Endometrium (tissue), 2 donors: ENCODE measurements at regions not wholly inside any gene's neighbourhood (a gene's known extent, or its start where the extent isn't known, plus 50 kb on each side); places are given as distances from the start of the nearest gene placed in this dataset.

Source experiments
- FAIRE-seq: peaks from 2 replicates; lab custom pipeline; 2012; peaks lifted over from hg19 to GRCh38; lab: Jason Lieb, UNC
- donor health status: control.
- donor health status: control.

DNA sequence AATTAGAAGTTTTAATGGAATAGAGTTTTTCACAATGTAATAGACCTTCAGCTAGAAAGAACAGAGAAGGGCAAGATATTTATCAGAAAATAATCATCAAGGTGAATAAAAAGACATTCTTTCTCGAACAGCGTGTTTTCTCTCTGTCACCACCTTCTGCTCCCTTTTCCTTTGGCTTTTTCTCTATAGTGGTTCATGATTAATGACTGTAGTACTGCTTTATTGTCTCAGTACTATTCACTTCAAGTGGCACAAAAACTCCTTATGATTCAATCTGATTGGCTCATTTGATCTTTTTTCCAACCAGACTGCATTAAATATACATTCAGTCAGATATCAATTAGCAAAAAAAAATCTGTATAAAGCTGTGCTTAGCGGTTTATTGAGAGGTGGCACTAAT is 516.0 kb downstream of the OTOL1 start:
- no peak for FAIRE-seq

DNA sequence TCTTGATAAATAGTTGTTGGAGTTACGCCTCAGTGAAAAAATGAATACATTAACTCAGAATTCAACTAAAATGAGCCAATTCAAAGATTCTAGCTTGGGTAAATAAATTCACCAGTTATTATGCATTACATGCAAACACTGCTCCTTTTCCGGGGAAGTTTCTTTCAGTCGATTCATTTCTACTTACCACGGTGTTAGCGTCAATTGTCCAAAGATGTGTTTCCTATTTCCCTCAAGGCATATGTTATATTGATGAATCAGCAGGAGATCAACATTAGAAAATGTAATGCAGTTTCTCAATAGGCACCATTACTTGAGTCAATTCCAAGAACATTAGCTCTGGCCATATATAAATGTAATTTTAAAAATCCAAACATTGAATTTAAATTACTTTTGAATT is 517.7 kb downstream of the OTOL1 start:
- no peak for FAIRE-seq

DNA sequence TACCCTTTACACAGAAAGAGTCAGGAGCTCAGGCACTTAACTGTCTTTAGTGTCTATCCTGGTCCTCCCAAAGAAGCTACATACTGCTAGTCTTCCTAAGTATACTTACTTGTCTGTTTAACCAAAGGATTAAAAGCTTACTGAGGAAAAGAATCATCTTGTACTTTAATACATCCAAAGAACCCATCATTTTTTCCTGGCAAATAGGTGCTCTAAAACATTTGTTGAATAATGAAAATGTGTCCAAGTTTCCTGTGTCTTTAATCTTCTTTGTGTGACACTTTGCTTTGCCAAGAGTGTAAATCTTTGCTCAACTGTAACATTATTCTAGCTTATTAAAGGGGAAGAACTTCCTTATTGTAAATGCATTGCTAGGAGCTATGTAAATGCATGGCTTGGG is 519.2 kb downstream of the OTOL1 start:
- FAIRE-seq, result no peak

DNA sequence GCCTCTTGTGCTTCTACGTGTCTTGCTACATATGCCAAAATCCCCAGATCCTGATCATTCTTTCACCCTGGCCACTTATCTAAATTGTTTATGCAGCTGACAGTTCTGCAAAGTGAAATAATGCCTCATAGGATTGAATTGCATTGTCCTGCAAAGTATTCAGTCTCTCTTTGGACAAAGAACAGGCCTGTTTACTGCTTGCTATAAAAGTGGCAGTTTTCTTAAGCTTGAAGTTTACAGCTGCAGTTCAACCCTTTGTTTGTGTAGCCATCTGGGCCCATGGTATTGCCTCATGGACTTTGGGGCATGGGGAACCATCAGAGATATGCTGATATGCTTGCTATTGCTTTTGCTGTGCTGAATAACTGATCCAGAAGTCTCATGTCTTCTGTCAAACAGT is 523.2 kb downstream of the OTOL1 start:
- FAIRE-seq, result no peak

DNA sequence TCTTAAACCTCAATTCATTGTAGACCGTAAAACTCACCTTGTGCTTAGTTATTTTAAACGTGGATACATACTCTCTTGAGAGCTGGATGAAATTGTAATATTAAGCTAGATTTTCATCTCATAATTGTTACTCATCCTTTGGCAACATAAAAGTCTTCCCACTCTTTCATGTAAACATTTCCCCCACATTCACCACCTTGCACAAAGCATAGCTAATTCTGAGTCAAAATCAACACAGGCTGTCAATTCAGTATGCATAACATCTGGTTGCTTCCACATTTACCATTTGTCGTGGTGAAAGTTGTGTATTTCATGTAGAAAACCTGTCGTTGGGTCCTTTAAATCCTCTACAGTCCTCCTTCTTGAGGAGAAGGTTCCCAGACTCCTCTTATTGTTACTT is 524.6 kb downstream of the OTOL1 start:
- FAIRE-seq, result no peak

DNA sequence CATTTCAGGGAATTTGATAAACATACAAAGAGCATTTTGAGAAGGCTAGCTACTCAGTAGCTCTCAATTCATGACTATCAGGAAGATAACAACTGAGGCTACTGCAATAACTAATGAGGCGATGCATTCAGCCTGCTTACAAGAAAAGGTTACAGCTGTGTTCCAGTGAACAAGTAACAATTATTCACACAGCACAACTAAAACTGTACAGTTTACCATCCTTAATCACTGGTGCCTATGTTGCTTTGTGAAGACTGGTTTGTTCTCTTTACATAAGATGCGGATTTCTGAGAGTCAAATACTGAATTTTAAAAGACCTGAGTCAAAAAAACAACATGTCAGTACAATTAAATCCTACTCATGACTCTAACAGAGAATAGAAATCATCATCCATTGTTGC is 526.3 kb downstream of the OTOL1 start:
- FAIRE-seq, result no peak

DNA sequence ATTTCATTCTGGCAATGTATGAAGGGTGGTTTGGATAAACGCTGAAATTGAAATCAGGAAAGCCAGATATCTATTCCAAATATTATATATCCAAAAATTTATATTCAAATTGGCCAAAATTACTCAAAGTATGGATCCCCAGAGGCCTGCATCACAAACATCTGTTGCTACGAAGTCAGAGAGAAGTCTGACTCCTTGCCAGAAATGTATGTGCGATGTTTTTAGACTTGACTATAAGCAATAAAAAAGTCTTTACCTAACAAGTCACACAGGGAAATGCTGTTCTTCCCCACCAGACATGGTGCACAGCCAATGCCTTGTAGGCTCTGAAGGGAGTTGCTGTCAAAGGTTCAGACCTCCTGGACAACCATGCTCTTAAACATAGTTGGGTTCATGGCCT is 533.1 kb downstream of the OTOL1 start:
- FAIRE-seq, result no peak

DNA sequence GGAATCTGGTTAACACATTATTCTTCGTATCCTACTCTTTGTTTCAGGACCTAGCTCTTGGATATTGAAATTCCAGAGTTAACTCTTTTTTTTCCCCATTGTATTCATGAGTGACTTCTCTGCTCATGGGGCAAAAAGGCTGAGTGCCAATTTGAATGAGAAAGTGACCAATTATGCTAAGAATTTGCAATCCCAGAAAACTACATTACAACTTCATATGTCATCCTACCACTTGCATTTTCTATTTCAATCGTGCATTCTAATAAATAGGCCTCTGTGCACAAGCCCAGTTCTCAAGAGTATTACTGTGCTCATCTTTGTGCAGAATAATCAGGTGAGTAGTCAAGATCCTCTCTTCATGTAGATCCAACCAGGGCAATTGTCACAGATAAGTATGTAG is 537.8 kb downstream of the OTOL1 start:
- FAIRE-seq, result no peak

DNA sequence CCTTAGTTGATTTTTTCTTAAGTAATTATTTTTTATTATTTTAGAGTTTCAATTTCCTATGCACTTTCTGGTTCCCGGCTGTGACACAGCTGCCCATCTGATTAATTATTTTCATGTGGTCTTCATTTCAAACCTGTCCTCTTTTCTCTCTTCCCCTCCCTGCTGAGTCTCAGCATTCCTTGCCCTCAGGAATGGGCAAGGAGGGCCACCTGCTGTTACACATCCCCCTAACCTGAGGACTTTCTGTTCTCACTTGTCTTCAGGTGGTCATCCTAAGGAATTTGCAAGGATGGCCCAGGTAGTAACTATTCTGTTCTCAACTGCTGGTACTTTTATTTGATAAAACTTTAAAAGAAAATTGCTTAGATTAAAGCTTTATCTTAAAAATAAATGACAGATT is 545.0 kb downstream of the OTOL1 start:
- no peak for FAIRE-seq

DNA sequence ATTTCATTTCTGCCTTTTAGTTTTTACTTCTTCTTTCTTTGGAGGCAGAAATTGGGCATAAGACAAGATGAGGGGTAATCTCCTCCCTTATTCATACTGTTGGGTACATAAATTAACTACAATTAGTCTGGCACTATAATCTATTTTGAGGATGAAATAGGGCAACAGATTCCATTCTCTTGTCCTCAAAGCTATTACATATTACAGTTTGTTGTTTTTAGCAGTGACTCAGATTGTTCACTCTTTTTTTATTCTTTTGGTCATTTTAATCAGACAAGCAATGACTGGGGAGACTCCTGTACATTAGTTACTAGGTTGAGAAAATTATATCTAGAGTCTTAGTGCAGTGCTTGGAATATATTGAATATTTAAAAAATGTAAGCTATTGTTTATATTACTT is 556.0 kb downstream of the OTOL1 start:
- no peak for FAIRE-seq

DNA sequence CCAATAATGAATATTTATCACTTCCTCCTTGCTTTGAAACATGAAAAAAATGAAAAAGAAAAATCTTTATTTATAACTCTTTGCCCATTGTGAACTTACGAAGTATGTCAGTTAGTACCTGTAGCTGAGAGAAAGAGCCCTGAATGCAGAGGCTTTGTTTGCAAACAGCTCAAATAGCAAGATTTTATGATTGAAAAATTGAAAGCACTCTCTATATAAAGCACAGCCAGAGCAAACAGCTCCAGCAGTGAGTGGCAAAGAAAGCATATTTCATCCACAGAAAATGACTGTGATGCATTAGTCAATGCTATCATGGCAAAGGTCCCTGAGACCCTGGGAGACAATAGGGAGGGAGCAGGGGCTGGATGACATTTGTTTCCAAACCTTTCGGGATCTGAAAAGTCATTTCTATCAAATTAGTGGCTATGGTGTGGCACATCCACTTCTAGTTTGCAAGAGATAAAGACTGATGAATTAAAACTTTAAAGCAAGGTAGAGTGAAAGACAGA is 576.1 kb downstream of the OTOL1 start:
- FAIRE-seq, result no peak

DNA sequence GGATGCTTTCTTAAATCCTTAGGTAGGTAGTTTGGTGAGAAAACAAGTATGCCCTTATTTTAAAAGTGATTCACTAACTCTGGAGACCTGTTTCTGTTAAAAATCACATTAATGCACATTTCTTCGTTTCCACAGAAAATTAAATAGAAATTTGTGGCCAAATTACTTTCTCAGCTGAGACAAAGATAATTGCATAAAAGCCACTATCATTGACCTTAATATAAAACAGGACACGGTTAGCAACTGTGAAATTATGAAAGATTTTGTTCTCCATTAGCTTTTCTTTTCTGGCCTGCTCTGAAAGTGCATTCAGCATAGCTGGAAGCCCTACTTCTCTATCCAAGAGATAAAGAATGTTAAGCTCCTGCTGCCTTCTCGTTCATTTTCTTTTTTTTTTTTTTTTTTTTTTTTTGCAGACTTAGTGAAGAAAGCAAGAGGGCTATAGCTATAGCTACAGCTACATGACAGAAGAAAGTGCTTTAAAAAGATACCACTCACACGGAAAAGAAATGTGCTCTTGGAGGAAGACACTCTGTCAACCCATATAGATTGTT is 576.9 kb downstream of the OTOL1 start:
- no peak for FAIRE-seq

DNA sequence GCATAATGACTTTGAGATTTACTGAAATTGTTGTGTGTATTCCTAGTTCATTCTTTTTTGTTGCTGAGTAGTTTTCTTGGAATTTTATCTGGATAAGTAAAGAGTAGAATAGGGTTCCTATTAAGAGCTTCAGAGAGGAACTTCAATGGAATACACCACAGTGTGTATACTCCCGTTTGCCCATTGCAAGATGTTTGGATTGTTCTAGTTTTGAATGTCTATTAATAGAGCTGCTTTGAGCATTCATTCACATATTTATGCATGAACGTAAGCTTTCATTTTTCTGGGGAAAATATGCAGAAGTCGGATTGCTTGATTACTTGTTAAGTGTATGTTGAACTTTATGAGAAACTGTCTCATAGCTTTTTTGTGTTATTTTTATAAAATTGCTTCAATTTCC is 580.5 kb downstream of the OTOL1 start:
- no peak for FAIRE-seq

DNA sequence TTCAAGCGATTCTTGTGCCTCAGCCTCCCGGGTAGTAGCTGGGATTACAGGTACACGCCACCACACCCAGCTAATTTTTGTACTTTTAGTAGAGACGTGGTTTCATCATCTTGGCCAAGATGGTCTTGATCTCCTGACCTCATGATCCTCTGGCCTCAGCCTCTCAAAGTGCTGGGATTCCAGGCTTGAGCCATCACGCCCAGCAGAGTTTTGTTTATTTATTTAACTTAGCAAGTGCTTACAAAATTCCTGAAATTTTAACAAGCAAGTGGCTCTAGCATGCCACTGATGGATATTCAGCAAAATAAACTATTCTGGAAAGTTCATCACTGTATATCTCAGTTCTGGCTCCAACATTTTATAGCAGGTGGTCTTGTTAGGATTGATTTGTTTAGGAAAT is 585.9 kb downstream of the OTOL1 start:
- no peak for FAIRE-seq

DNA sequence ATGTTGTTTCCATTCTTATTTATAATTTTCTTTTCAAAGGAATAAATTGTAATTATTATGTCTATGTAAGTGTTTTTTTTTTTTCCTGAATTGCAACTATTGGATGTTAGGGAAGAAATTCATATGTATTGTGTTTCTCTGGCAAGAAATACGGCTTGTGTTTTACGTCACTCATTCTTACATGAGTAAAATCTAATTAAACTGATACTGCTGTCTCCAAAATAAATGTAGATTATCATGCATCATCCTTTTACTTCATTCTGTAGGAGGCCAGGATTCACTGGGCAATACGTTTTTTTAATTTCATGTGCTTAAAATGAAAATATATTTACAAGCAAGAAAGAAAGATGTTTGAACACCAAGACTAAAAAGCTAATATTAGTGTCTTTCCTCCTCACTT is 590.8 kb downstream of the OTOL1 start:
- FAIRE-seq, result no peak

DNA sequence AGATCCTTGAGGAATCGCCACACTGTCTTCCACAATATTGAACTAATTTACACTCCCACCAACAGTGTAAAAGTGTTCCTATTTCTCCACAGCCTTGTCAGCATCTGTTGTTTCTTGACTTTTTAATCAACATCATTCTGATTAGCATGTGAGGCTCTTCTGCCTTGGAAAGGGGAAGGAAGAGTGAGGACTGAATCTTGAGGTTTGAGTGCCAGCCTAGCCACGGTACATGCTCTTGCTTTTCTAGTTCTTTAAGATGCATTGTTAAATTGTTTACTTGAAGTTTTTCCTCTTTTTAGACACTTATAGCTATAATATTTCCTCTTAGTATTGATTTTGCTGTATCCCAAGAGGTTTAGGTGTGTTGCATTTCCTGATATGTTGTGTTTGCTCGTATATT is 596.1 kb downstream of the OTOL1 start:
- no peak for FAIRE-seq

DNA sequence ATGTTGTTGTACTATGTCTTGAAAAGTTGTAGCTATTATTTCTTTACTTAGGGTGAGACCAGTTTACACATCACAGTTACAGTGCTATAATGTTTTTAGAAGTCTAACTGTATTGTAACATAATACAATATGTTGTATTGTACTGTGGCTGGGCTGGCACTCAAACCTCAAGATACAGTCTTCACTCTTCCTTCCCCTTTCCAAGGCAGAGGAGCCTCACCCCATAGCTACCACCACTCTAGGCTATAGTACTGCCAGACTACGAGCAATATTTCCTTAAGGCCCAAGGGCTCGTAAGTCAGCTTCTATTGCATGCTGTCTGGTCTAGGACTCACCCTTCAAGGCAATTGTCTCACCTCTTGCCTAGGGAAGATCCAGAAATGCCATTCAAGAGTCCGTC is 597.7 kb downstream of the OTOL1 start:
- no peak for FAIRE-seq

DNA sequence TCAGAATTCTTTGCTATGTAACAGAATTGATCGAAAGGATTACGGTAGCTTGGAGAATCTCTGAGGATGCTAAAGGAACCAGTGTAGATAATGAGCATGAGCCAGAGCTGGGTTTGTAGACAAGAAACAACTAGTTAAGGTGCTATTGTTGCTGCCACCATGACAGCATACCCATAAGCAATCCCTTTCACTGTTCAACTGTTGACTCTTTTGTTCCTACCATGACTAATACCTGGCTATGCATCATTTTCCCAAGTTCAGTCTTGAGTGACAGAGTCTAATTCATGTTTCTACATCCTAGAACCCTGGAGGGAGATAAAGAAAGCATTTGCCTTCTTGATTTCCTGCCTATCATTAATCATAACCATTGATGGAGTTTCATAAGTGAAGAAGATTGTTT is 600.3 kb downstream of the OTOL1 start:
- FAIRE-seq, result no peak

DNA sequence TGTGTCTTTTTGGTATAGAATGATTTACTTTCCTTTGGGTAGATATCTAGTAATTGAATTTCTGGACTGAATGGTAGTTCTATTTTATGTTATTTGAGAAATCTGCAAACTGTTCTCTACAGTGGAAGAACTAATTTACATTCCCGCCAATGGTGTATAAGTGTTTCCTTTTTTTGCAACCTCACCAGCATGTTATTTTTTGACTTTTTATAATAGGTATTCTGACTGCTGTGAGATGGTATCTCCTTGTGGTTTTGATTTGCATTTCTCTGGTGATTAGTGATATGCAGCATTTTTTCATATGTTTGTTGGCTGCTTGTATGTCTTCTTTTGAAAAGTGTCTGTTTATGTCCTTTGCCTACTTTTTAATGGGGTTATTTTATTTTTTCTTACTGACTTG is 607.2 kb downstream of the OTOL1 start:
- no peak for FAIRE-seq

DNA sequence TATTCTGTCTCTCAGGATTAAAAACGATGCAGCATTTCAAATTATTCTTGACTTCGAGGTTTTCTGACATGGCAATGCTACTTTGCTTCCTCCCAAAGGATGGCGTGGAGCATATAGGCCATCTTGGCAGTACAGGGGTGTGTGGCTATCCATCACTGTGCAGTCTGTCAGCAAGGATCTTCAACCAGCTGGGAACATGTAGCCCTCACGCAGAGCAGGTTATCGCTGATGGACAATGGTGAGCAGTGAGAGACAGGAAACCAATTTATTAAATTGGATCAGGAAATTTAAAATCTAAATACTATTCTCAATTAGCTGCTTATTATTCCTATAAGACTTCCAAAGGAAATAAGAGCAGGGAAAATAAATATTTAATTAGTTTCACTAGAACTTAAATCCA is 615.3 kb downstream of the OTOL1 start:
- FAIRE-seq, result no peak

DNA sequence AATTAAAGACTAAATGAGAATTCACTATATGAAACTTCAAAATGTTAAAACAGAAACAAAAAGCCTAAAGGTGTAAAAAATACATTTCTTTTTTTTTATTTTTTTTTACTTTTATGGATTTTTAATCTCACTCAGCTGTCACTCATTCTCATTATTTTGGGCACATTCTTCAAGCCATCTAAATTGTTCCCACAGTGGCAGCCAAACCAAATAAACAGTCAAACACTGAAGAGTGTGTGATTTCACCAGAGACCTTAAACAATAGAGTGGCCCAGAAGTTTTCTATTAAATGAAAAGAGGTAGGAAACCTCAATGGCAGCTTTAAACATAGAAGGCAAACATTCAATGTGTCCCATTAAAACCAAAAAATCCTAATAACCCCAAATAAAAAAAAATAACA is 616.1 kb downstream of the OTOL1 start:
- FAIRE-seq, result peak; percentile 65

DNA sequence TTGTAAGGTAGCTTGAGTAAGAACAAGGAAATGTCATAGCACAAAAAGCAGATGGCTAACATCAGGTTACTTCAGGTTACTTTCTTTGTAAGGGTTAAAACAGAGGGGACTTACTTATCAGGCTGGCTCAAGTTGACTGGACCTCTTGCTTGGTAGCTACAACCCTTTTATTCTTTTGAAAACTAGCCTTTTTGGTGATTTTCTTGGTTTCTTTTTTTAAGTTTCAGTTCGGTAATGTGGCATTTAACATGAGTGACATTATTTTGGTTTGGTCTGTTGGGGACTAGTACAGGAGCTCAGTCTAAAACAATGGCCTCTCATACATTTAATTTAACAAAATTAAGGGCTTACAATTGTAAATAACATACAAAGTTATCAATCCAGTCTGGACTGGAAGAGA is 621.4 kb downstream of the OTOL1 start:
- FAIRE-seq, result no peak

DNA sequence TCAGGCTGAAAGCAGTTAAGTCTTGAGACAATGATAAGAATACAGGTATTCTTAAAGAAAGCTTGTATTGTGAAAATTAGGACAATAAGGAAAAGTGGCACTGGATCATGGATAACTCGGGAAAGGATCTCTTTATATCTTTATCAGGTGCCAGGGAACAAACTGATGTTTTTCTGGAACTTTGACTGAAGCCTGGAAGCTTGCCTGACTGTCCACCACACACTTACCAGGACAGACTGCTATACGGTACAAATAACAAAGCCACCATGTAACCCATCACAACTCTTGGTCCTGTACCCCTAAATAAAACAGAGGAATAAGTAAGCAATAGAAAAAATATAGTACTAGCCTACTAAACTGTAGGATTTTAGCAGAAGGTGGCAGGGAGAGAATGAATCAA is 623.0 kb downstream of the OTOL1 start:
- no peak for FAIRE-seq

DNA sequence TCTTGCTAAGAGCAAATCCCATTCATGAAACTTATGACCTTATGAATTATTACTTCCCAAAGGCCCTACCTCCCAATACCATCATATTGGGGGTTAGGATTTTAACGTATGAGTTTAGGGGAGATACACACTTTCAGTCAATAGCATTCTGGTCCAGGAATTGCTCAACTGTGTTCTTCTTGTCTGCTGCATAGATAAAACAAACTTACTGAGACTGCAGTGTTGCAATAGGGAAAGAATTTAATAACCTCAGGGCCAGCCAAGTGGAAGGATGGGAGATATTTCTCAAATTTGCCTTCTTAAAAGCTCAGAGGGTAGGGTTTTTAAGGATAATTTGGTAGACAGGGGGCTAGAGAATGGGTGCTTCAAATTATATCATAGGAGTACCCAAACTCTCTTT is 625.8 kb downstream of the OTOL1 start:
- FAIRE-seq, result no peak

DNA sequence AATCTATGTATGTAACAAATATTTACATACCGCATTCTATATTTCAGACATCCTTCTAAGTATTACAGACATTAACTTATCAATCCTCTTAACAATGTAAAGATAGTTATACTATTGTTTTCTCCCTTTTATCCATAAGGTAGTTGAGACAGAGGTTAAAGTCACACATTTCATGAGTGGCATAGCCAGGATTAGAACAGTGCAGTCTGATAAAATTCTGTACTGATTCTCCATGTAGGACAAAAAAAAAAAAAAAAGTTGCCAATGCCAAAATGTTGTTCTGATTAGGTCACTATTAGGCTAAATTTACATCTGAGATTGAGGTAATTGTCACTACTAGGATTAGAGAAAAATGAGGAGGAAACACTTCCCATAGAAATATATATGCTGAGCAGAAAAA is 629.2 kb downstream of the OTOL1 start:
- no peak for FAIRE-seq
